Smooth muscle cell (in vitro differentiated cells): ENCODE measurements at regions not wholly inside any gene's neighbourhood (a gene's known extent, or its start where the extent isn't known, plus 50 kb on each side); places are given as distances from the start of the nearest gene placed in this dataset.

Experiments used
- DNase-seq: peaks from one replicate; lab custom pipeline; 2025; ENCODE audit not compliant: unreplicated experiment; lab: John Stamatoyannopoulos, UW
- H2AFZ ChIP-seq: fragments of 200-600 bp; sonication (generic); 2 replicates; pipeline ENCODE4 v1.6.0; 2016; ENCODE audit warnings: antibody characterized with exemption, low read depth, mild to moderate bottlenecking
- H3F3A ChIP-seq: fragments of 200-600 bp; sonication (generic); 2 replicates; pipeline ENCODE4 v1.6.0; 2017; ENCODE audit warnings: antibody characterized with exemption, low read depth
- H3K27ac ChIP-seq: fragments of 200-600 bp; sonication (generic); 2 replicates; pipeline ENCODE4 v1.5.1; 2016; ENCODE audit warnings: low read depth, mild to moderate bottlenecking
- H3K27me3 ChIP-seq: fragments of 200-600 bp; sonication (generic); 2 replicates; pipeline ENCODE4 v1.6.1; 2016; ENCODE audit warnings: low read depth, mild to moderate bottlenecking
- H3K36me3 ChIP-seq: fragments of 200-600 bp; sonication (generic); 2 replicates; pipeline ENCODE4 v1.5.1; 2016; ENCODE audit warnings: low read depth
- H3K4me1 ChIP-seq: fragments of 200-600 bp; sonication (generic); 2 replicates; pipeline ENCODE4 v1.5.1; 2016; ENCODE audit warnings: low read depth
- H3K4me2 ChIP-seq: fragments of 200-600 bp; sonication (generic); 2 replicates; pipeline ENCODE4 v1.6.0; 2016; ENCODE audit warnings: mild to moderate bottlenecking
- H3K4me3 ChIP-seq: fragments of 200-600 bp; sonication (generic); 2 replicates; pipeline ENCODE4 v1.5.1; 2016; ENCODE audit warnings: mild to moderate bottlenecking
- H3K79me2 ChIP-seq: fragments of 200-600 bp; sonication (generic); 2 replicates; pipeline ENCODE4 v1.6.0; 2016; ENCODE audit warnings: low read depth, mild to moderate bottlenecking
- H3K9ac ChIP-seq: fragments of 200-600 bp; sonication (generic); 2 replicates; pipeline ENCODE4 v1.6.0; 2016; ENCODE audit warnings: low read depth
- H3K9me3 ChIP-seq: fragments of 200-600 bp; sonication (generic); replicated peaks from 2 replicates; pipeline ENCODE4 v1.5.1; 2016; ENCODE audit warnings: low read depth
- H4K20me1 ChIP-seq: fragments of 200-600 bp; sonication (generic); 2 replicates; pipeline ENCODE4 v1.6.0; 2016; ENCODE audit warnings: low read depth
- CTCF ChIP-seq: fragments of 200-600 bp; sonication (generic); IDR thresholded peaks from 2 replicates; pipeline ENCODE4 v1.5.1; 2017; ENCODE audit warnings: borderline replicate concordance, mild to moderate bottlenecking, antibody characterized with exemption; ENCODE audit not compliant: insufficient read depth, poor library complexity, severe bottlenecking
- WGBS: methylation state at CpG from one replicate; pipeline ENCODE4 v1.1.7; 2016; ENCODE audit warnings: low lambda C conversion rate; 5-methylcytosine and 5-hydroxymethylcytosine counted together

- no peak overlapping the region for H3K9ac ChIP-seq
- H2AFZ ChIP-seq, result no peak overlapping the region
- DNase-seq, result no peak
- H3K27ac ChIP-seq, result no peak overlapping the region
- H3F3A ChIP-seq, result no peaks in the 10 kb centered on the region
- H3K36me3 ChIP-seq, result no peaks in the 10 kb centered on the region
- H4K20me1 ChIP-seq, result no peaks in the 10 kb centered on the region
- H3K4me3 ChIP-seq, result no peak overlapping the region
- H3K79me2 ChIP-seq, result no peaks in the 10 kb centered on the region
- no peaks in the 10 kb centered on the region for H3K27me3 ChIP-seq
- no peak overlapping the region for H3K4me2 ChIP-seq
- H3K9me3 ChIP-seq, result no peaks in the 10 kb centered on the region
- no peaks in the 10 kb centered on the region for H3K4me1 ChIP-seq
- TF ChIP-seq CTCF, result no peak
Measured at GRCh38 chr3:168493412-168494205, 397.9 kb upstream of the GOLIM4 start.

- Histone ChIP-seq H3K9me3 (no peaks in the 10 kb centered on the region), H3F3A (no peaks in the 10 kb centered on the region), H3K4me2 (no peak overlapping the region), H3K27me3 (no peaks in the 10 kb centered on the region), H3K4me3 (no peak overlapping the region), H3K36me3 (no peaks in the 10 kb centered on the region), H3K9ac (no peak overlapping the region), H3K4me1 (no peaks in the 10 kb centered on the region), H4K20me1 (no peaks in the 10 kb centered on the region), H3K79me2 (no peaks in the 10 kb centered on the region), H3K27ac (no peak overlapping the region), H2AFZ (no peak overlapping the region)
- no peak for DNase-seq
- WGBS, result 96% methylated on average over 1 of the region's 1 CpG
- TF ChIP-seq CTCF, result no peak
Measured at GRCh38 chr3:168490981-168491380, 395.3 kb upstream of the GOLIM4 start.

- H3K36me3 ChIP-seq, result no peaks in the 10 kb centered on the region
- DNase-seq, result no peak
- no peak overlapping the region for H3K27ac ChIP-seq
- H3K4me1 ChIP-seq, result no peaks in the 10 kb centered on the region
- no peak overlapping the region for H2AFZ ChIP-seq
- H4K20me1 ChIP-seq, result no peaks in the 10 kb centered on the region
- H3K4me2 ChIP-seq, result no peak overlapping the region
- H3K9me3 ChIP-seq, result no peaks in the 10 kb centered on the region
- TF ChIP-seq CTCF, result no peak
- H3K4me3 ChIP-seq, result no peak overlapping the region
- no peaks in the 10 kb centered on the region for H3K27me3 ChIP-seq
- no peaks in the 10 kb centered on the region for H3F3A ChIP-seq
- no peaks in the 10 kb centered on the region for H3K79me2 ChIP-seq
- no peak overlapping the region for H3K9ac ChIP-seq
Measured at GRCh38 chr3:168489301-168489700, 393.6 kb upstream of the GOLIM4 start.

- no peak overlapping the region for H2AFZ ChIP-seq
Measured at GRCh38 chr3:168485936-168486335, 390.2 kb upstream of the GOLIM4 start.

More at GRCh38 chr3:168485936-168486335, 390.2 kb upstream of the GOLIM4 start:
- Histone ChIP-seq H3K27me3 (no peaks in the 10 kb centered on the region), H3K4me2 (no peak overlapping the region), H3K9me3 (no peaks in the 10 kb centered on the region), H3F3A (no peaks in the 10 kb centered on the region), H3K27ac (no peak overlapping the region), H3K36me3 (no peaks in the 10 kb centered on the region), H3K79me2 (no peaks in the 10 kb centered on the region), H4K20me1 (no peaks in the 10 kb centered on the region), H3K9ac (no peak overlapping the region), H3K4me3 (no peak overlapping the region), H3K4me1 (no peaks in the 10 kb centered on the region)
- no peak for DNase-seq
- WGBS, result 81% methylated on average over 2 of the region's 2 CpGs
- TF ChIP-seq CTCF, result no peak
